Head of caudate nucleus (tissue), 42 donors: ENCODE measurements at regions not wholly inside any gene's neighbourhood (a gene's known extent, or its start where the extent isn't known, plus 50 kb on each side); places are given as distances from the start of the nearest gene placed in this dataset.

Source experiments
- DNase-seq, 42 donors: peaks; one replicate each; pipeline versions ENCODE4 v3.0.0 to v3.0.0-alpha.2; 2020 to 2021; ENCODE audit warnings: mixed read lengths in 7 of 42
- intact Hi-C: fragments of 100-400 bp; cut with DNase I; formaldehyde crosslinking; loops from one replicate; pipeline ENCODE4 v1.15.0; 2022

DNA sequence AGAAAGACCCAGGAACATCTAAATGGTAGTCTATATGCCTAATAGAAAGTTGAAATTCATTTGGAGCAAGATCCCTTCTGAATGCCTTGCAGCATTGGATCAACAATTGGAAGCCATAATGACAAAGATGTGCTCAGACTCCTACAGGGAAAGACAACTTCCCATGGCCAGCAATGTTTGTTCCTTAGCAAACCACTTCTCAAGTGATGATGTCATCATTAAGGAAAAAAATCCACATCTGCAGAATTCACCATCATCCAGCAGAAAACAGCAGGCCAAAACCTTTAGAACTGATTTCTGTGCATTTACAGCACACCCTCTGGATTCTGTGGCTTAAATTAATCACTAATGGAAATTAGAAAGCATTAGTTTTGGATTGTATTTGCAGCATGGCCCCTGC is 82.4 kb upstream of the ZIC3 start:
- no peak for DNase-seq
- intact Hi-C loops = no loop called here

DNA sequence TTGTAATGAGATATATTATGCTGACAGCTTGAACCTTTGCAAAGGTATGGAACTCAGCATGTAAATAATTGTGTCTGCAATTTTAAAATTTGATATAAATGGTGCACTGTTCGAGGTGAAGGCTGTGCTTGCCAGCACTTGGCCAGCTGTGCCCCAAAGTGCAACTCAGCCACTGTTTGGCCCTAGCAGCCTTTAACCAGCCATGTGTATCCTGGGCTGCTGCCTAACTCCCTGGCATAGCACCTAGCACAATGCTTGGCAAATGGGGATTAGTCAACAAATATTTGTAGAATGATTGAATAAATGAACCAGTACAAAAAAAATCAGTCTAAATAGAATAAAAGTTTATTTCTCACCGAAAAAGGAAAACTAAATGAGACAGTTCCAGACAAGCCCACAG is 83.8 kb upstream of the ZIC3 start:
- intact Hi-C loops = no loop called here
- no peak for DNase-seq

DNA sequence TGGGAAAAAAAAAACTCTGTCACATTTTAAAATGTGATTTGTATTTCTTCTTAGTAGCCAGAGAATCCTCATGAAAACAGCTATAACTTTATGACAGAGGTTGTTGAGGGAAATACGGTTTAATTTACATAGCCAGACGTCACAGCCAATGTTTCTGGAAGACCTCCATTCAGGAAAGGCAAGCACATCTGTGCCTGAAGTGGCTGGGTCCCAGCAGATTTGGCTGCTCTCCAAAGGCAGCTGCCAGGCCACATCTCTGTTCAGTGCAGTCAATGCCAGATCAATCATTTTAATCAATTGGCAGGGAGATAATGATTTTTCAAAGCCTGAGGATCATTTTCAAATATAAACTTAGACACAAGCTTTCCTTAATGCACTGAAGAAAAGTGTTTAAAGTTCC is 86.5 kb upstream of the ZIC3 start:
- intact Hi-C loops = no loop called here
- no peak for DNase-seq

DNA sequence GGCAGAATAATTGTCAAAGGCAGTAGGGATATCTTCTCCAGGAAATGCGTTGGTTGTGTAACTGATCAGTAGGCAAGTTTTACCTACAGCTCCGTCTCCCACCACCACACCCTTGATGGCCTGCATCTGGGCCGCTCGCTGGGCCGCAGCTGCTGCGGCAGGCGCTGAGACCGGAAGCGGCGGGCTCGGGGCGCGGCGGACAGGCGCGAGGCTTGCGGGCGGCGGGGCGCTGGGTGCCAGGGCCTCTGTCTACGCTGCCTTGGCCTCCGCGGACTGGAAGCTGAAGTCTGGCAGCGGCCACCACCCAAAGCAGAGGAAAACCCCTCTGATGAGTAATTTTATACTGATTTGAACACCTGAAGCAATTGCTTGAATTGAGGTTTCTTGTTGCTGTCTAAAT is 124.2 kb upstream of the ZIC3 start:
- intact Hi-C loops = no loop called here
- DNase-seq = no peak

DNA sequence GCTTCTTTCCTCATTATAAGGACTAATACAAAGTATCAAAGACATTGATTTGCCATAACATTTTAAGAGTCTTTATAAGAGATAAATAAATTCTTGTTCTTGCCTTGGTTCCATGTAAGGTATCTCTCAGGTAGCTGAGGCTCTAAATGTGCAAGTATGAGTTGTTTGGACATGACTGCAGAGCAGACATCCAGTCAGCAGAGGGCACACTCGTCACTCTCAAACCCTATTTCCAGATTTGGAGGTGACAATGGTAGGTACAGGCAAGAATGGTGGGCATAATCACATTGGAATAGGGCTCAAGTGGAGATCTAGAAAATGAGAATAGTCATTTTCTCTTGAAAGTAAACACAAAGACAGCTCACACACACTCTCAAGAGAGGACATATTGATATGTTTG is 133.3 kb upstream of the ZIC3 start:
- DNase-seq = peak in 3 of 42 donors; percentile 2 to 45 (median 5)
- intact Hi-C loops = no loop called here

DNA sequence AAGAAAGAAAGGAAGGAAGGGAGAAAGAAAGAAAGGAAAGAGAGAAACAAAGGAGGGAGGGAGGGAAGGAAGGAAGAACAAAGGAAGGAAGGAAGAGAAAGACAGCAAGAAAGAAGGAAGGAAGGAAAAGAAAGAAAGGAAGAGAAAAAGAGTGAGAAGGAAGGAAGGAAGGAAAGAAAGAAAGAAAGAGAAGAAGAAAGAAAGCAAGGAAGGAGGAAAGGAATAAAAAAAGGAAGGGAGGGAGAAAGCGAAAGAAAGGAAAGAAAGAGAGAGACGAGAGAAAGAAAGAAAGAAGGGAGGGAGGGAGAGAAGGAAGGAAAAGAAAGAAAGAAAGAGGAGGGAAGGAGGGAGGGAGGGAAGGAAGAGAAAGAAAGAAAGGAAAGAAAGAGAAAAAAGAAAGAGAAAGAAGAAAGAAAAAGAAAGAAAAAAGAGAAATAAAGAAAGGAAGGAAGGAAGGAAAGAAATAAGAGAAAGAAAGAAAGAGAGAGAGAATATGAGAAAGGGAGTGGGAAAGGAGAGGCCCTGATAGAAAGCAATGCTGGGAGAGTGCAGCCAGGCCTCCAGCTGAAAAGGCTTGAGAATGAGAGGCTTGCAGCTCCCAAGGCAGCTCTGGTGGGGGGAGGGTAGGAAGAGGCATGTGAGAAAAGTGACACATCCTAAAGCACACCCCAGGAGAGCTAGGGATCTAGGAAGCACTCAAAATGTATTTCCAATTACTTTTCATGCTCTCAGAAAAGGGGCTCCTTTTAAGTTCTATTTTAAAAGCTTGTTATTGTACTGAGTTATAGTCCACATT is 134.0 kb upstream of the ZIC3 start:
- no peak for DNase-seq
- intact Hi-C loops = no loop called here

DNA sequence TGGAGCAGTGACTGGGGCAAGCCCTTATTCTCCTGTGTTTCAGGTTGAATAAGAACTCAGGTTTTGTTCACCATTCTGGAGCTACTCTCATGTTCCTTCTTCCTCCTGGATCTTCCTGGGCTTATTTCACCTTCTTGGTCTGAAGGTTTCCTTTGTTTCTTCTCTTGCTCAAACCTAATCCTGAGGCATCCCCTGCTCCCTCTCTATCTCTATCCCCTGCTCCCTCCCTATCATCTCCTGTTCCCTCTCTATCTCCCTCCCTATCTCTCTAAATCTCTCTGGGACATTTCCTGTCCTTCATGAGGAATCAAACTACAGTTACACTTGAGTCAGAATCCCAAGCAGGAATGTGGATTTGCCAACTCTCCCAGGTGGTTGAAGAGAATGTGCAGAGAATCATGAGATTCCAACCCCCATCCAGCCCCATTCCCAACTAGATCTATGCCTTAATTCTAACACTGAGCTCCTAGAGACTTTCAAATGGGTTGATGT is 134.9 kb upstream of the ZIC3 start:
- intact Hi-C loops = no loop called here
- no peak for DNase-seq

DNA sequence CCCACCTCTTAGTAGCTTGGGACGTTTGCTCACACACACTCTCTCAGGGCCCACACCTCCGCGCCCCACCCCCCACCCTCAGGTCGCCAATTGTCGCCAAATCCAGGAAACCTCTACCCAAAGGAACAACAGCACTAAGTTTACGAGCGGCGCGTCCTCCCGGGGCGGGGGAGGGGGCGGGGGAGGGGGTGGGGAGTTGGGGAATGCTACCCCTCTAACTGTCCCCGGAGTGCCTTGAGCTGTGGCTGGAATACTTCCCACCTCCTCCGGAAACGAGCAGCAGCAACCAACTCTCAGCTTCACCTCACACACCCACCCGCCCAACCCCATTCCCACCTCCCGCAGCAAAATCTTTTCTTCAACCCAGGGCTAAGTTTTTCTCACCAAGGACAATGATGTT is 135.6 kb upstream of the ZIC3 start:
- DNase-seq = no peak
- intact Hi-C loops = no loop called here

DNA sequence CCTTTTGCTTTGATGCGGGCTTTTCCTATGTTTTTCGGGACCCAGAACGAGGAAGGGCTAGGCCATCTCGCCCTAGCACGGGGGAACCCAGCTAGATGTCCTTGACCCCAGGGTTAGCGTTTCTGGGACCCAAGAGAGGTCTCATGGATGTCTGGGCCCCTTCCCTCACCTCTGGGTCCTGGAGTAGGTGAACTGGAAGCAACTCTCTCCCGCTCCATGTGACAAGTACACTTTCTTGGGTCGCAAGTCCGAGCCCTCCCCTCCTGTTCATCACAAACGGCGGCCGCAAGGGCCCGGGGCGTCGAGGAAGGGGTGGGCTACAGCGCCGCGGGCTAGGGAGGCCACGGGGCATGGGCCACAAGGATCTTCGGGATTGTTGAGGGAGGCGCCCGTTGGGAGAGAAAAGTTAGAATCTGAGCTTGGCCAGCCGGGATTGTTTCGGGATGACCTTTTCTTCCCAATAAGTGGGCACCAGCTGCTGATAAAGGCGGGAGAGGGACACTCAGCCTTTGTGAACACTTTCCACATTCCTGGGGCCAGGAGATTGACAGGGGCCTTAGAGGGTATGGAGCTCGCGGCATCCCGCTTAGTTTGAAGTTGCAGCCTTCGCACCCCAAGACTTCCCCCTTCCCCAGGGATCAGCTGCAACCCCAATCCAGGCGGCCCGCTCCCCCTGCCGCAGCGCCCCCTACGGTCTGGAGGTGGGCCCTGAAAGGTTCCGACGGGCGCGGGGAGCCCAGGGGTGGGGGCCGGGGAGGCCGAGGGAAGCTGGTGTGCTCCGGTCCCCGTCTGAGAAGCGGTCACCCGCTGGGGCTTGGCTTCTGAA is 136.9 kb upstream of the ZIC3 start:
- no peak for DNase-seq
- intact Hi-C loops = no loop called here

DNA sequence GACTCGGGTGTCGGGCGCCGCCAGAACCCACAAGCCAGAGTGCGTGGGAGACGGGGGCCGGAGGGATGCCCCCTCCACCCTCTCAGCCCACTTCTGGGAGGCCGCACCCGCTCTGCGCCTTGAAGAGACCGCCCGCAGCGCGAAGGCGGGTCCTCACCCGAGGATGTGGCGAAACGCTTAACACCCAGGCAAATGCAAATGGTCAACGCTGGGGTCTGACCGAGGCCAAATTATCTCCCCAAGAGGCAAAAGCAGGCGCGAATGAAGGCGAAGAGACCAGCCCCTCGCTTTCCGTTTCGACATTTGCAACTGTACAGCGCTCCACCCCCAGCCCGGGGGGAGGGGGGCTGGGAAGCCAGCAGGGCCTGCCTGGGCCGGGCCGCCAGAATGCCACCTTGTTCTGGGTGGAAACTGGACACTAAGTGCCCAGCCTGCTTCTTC is 137.7 kb upstream of the ZIC3 start:
- no peak for DNase-seq
- intact Hi-C loops = no loop called here

DNA sequence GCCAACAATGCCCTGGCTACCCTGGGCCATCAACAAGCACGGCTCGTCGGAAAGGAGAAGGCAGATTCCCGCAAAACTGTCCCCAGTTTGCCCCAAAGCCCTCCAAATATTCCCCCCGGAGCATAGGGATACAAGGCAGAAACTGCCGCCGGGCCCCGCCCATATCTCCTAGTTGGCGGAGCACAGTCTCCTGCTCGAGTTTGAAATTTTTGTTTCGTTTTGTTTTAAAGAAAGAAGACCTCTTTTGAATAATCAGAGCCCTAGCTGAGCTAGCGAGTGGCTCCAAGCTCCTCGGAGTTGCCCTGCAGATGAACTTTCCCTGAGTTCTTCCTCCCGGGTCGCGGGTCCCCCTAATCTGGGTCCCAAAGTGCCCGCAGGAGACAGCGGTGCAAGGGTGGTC is 138.1 kb upstream of the ZIC3 start:
- no peak for DNase-seq
- intact Hi-C loops = no loop called here

DNA sequence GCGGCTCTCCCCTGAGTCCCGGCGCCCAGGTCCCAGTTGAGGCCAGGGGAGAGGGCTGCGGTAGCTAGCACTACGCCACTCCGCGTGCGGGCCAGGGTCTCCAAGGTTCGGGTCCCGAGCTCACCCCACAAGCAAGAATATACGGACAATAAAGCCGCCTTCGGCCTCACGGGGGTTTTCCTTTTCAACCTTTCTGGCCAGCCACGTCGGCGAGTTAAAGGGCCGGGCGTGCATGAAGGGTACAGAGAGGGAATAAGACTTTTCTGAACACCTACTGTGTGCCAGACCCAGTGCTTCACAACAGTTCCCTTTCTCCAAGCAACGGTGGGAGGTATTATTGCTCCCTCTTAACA is 138.5 kb upstream of the ZIC3 start:
- no peak for DNase-seq
- intact Hi-C loops = no loop called here

DNA sequence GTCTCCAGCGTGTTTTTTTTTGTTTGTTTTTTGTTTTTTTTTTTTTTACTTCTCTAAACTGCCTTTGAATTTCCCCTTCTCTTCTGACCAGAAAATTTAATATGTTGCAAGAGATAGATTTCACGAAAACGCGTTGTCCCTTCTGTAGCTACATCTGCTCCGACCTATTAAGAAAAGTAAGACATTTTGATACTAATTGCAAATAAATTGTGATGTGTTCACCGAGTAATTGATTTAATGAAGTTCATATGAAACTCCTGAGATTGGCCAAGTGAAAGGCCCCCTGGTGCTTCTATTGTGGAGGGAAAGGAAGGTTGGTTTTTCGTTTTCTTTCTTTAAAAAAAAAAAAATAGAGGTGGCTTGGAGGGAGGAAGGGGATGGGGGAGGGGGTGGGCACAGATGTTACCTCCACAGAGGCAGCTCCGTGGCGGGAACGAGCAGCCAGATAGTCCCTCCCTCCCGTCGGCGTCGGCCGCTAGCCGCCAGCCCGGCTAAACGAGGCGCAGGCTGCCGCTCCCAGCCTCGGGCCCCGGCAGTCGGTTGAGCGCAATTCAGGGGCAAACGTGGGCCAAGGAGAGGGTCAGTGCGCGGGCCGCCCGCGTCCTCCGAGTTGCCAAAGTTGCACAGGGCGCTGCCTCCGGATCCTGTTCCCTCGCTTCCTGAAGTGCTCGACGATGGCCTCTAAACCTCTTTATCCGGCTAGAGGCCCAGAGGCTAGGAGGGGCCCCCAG is 139.1 kb upstream of the ZIC3 start:
- intact Hi-C loops = no loop called here
- no peak for DNase-seq

DNA sequence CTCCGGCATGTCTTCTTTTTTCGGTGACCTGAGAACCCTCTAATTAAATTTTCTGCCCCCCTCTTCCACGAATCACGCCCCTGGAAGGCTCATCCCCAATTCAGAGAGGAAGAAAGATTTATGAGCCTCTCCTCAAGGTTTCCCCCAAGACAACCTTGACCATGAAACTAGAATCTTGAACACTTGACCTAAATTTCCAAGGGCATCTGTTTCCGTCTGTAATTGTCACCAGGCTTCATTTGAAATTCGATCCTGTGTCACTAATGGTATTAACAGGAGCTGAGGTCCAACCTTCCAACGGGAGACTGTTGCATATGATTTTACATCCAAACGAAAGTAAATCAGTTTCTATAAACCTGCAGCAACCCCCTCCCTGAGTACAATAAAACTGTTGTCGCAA is 139.9 kb upstream of the ZIC3 start:
- intact Hi-C loops = no loop called here
- DNase-seq = no peak

DNA sequence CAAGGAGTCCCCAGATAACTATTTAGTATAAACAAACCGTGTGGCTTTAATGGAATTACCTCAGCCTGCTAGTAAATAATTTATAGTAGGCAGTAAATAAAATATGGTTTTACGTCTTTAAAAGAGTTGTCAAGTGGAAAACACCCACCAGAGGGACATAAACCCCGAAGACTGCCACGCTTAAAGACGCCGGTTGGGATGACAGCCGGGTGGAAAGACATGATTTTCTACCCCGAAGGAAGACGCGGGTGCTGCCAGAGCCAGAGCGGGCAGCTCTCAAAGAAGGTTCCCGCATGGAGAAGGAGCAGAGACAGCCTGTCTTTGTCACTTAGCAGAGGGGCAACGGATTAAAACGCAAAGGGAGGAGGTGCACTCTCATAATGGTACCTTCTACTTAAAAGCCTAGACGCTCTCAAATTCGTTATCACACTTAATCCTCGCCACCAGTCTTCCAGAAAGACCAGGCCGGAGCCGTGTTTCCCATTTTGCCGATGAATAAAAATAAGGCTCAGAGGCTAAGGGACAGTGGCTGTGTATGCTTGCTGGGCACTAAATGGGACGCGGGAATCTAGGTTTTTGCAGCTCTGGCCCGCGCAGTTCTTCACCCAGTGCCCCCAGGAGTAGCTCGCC is 140.5 kb upstream of the ZIC3 start:
- intact Hi-C loops = no loop called here
- no peak for DNase-seq

DNA sequence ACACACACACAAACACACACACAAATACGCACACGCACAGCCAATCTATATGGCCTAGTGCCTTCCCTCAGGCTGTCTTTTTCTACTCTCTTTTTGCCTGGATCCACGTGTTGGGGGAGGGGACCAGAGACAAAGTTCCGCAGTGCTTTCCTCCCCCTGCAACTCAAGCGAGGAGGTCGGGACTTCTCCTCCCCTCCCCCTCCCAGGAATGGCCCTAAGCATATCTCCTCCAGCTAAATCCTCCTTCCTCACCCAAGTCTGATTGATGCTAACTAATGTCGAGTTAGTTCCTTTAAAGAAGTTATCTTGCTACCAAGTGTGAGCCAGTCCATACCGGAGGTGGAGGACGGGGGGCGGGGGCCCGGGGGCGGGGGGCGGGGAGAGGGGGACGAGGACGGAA is 141.2 kb upstream of the ZIC3 start:
- DNase-seq = no peak
- intact Hi-C loops = no loop called here

DNA sequence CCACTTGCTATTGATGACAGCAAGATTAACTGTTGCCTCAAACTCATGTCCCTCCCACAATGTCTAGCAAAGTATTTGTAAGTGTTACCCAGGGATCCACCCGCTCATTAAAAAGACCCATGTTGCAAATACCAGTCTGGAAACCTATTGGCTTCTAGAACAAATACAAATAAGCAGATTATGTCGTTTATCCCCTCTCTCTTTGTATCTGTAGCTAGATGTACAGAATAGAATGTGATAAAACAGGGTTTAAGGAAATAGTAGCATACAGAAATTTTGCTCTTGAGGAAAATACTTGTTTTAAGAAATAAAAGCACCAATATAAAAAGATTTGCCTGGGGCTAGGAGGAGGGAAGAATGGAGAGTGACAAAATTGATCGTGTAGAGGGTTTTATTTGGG is 142.7 kb upstream of the ZIC3 start:
- intact Hi-C loops = no loop called here
- DNase-seq = no peak

DNA sequence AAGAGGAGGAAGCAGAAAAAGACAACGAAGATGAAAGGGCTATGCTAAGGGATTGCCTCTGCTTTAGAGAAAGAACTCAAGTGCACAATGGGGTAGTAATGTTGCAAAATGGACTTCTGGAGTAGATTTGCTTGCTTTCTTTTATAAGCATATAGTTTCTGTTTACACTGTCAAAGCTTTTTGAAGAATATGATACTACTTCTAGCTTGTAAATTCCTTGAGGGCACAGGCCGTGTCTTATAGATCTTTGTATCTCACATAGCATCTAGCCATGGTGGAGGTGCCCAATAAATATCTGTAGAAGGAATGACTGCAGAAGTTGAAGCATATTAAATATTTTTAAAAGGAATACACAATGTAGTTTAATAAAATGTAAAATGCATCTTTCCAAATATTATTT is 147.8 kb upstream of the ZIC3 start:
- intact Hi-C loops = no loop called here

DNA sequence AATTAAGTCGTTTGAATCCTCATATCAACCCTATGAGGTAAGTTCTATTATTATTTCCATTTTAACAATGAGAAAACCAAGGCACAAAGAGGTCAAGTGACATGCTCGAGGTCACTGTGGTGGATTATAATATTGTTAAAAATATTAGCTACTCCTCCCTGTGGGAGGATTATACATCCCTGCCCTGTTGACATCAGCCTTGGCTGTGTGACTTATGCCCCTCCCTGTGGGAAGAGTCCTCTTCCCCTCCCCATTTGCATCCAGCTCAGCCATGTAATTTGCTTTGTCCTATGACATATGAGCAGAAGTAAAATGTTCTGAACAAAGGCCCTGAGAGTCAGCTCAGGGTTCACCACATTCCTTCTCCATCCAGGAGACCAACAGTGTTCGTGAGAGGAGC is 152.7 kb upstream of the ZIC3 start:
- no peak for DNase-seq
- intact Hi-C loops = no loop called here

More for the DNA sequence above, 147.8 kb upstream of the ZIC3 start:
- no peak for DNase-seq
